MCF 10A (cell line): ENCODE measurements at regions not wholly inside any gene's neighbourhood (a gene's known extent, or its start where the extent isn't known, plus 50 kb on each side); places are given as distances from the start of the nearest gene placed in this dataset.

ENCODE experiments used
- BruUV-seq: library from RNA; stranded (reverse); fragments of 400-500 nt; replicated peaks from 2 replicates; lab custom pipeline; 2021; lab: Mats Ljungman, UMichigan
- CTCF ChIA-PET: fragments of 300-600 bp; sonication (Branson Sonifier 250); formaldehyde crosslinking; extraction: SDS; loops from one replicate; lab custom pipeline; 2021; ENCODE audit warnings: antibody characterized with exemption, inconsistent platforms; lab: Yijun Ruan, JAX
- POLR2A ChIA-PET: fragments of 300-600, 350-650 bp; sonication (Branson Sonifier 250); formaldehyde crosslinking; extraction: SDS; loops from one replicate; lab custom pipeline; 2020; ENCODE audit warnings: antibody characterized with exemption, inconsistent platforms; lab: Yijun Ruan, JAX
- DNase-seq: peaks from one replicate; pipeline ENCODE4 v3.0.0-alpha.2; 2018; ENCODE audit not compliant: unreplicated experiment
- H3K27ac Mint-ChIP-seq: one replicate; pipeline ENCODE4 v1.8.0; 2022; ENCODE audit warnings: mild to moderate bottlenecking, low read depth, mixed read lengths; ENCODE audit not compliant: unreplicated experiment
- H3K27me3 Mint-ChIP-seq: one replicate; pipeline ENCODE4 v1.8.0; 2022; ENCODE audit warnings: mixed read lengths; ENCODE audit not compliant: insufficient read depth, unreplicated experiment
- H3K36me3 Mint-ChIP-seq: one replicate; pipeline ENCODE4 v1.8.0; 2022; ENCODE audit warnings: mild to moderate bottlenecking, moderate library complexity, mixed read lengths; ENCODE audit not compliant: insufficient read depth, unreplicated experiment
- H3K4me1 Mint-ChIP-seq: one replicate; pipeline ENCODE4 v1.8.0; 2022; ENCODE audit warnings: mixed read lengths; ENCODE audit not compliant: insufficient read depth, unreplicated experiment
- H3K4me3 Mint-ChIP-seq: one replicate; pipeline ENCODE4 v1.8.0; 2022; ENCODE audit warnings: mild to moderate bottlenecking, moderate library complexity, mixed read lengths; ENCODE audit not compliant: unreplicated experiment
- H3K9me3 Mint-ChIP-seq: one replicate; pipeline ENCODE4 v1.8.0; 2022; ENCODE audit warnings: mixed read lengths; ENCODE audit not compliant: unreplicated experiment
- CTCF ChIP-seq: fragments of 200-600 bp; IDR thresholded peaks from one replicate; pipeline ENCODE4 v1.8.0; 2022; ENCODE audit warnings: antibody characterized with exemption, mild to moderate bottlenecking; ENCODE audit not compliant: unreplicated experiment
- intact Hi-C: fragments of 100-400 bp; cut with micrococcal nuclease; formaldehyde crosslinking; loops from 2 replicates; pipeline ENCODE4 v1.14.1; 2022

GRCh38 chr13:47374741-47375140 lies 477.9 kb upstream of the HTR2A start:
- intact Hi-C loops: no loop called here
- CTCF ChIA-PET: interaction anchor here (0.6 kb wide), 1 partner anchor 331 kb away, joined by 3 read pairs; no protein-coding TSS in a partner anchor

GRCh38 chr13:47372751-47373150 lies 475.9 kb upstream of the HTR2A start:
- Mint-ChIP-seq H3K27ac (no peak overlapping the region), H3K36me3 (no peaks in the 10 kb centered on the region), H3K4me3 (no peak overlapping the region), H3K4me1 (no peaks in the 10 kb centered on the region), H3K27me3 (no peaks in the 10 kb centered on the region), H3K9me3 (peaks cover 20% of the 10 kb centered on the region)
- TF ChIP-seq CTCF: no peak
- no peak for DNase-seq
- BruUV-seq: no TSS peak
- ChIA-PET POLR2A (no interaction called here), CTCF (no interaction called here)
- intact Hi-C loops: no loop called here

More at GRCh38 chr13:47374741-47375140, 477.9 kb upstream of the HTR2A start:
- Mint-ChIP-seq H3K4me3 (no peak overlapping the region), H3K4me1 (no peaks in the 10 kb centered on the region), H3K27me3 (no peaks in the 10 kb centered on the region), H3K9me3 (peaks cover 11% of the 10 kb centered on the region), H3K27ac (no peak overlapping the region), H3K36me3 (no peaks in the 10 kb centered on the region)
- POLR2A ChIA-PET: no interaction called here
- no TSS peak for BruUV-seq
- TF ChIP-seq CTCF: no peak
- no peak for DNase-seq

GRCh38 chr13:47351798-47352197 lies 454.9 kb upstream of the HTR2A start:
- no peak for DNase-seq
- Mint-ChIP-seq H3K4me1 (no peaks in the 10 kb centered on the region), H3K36me3 (no peaks in the 10 kb centered on the region), H3K27me3 (no peaks in the 10 kb centered on the region), H3K27ac (no peak overlapping the region), H3K9me3 (peaks cover 6% of the 10 kb centered on the region), H3K4me3 (no peak overlapping the region)
- CTCF ChIA-PET: interaction anchor here (0.6 to 1.0 kb wide), 4 partner anchors 27 to 73 kb away, joined by 3 to 4 read pairs (median 3); no protein-coding TSS in a partner anchor
- POLR2A ChIA-PET: interaction anchor here (1.0 kb wide), 1 partner anchor 12 kb away, joined by 3 read pairs; no protein-coding TSS in a partner anchor
- no TSS peak for BruUV-seq
- intact Hi-C loops: no loop called here
- TF ChIP-seq CTCF: no peak

GRCh38 chr13:47350334-47351124 lies 453.7 kb upstream of the HTR2A start:
- H3K27me3 Mint-ChIP-seq: no peaks in the 10 kb centered on the region
- no peak overlapping the region for H3K4me3 Mint-ChIP-seq
- BruUV-seq: no TSS peak
- no peaks in the 10 kb centered on the region for H3K4me1 Mint-ChIP-seq
- no peaks in the 10 kb centered on the region for H3K36me3 Mint-ChIP-seq
- intact Hi-C loops: no loop called here
- H3K9me3 Mint-ChIP-seq: no peaks in the 10 kb centered on the region
- H3K27ac Mint-ChIP-seq: no peak overlapping the region
- TF ChIP-seq CTCF: no peak
- POLR2A ChIA-PET: no interaction called here
- CTCF ChIA-PET: interaction anchor here (0.6 to 0.7 kb wide), 3 partner anchors 146 to 858 kb away, joined by 3 to 5 read pairs (median 4); no protein-coding TSS in a partner anchor
- DNase-seq: no peak
